GM19043 (cell line): ENCODE measurements at regions not wholly inside any gene's neighbourhood (a gene's known extent, or its start where the extent isn't known, plus 50 kb on each side); places are given as distances from the start of the nearest gene placed in this dataset.
"Not testable (repeated sequence)": the region's sequence is repeated elsewhere in the genome, so short reads cannot be mapped to it uniquely, and the experiment has no call there.

ENCODE experiments used
- ATAC-seq: cut with Tn5 transposase; IDR thresholded peaks from one replicate; pipeline ENCODE4 v1.9.1; 2021; ENCODE audit warnings: low read depth; ENCODE audit not compliant: unreplicated experiment

DNA sequence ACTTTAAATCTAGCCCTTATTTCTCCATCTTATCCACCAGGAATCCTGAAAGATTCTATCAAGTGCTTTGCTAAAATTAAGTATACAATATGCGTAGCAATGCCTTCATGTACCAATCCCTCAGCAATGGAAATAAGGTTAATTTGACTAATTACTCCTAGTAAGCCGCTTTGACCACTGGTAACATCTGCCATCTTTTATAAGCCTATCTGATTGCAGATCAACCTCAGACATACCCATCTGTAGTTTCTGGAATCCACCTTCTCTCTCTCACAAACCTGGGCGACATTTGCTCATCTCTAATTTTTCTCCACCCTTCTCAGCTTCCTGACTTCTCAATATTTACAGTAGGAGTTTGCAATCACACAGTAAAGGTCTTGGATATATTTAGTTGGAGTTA, 138.8 kb upstream of the CRHR1 start:
- ATAC-seq = no peak

DNA sequence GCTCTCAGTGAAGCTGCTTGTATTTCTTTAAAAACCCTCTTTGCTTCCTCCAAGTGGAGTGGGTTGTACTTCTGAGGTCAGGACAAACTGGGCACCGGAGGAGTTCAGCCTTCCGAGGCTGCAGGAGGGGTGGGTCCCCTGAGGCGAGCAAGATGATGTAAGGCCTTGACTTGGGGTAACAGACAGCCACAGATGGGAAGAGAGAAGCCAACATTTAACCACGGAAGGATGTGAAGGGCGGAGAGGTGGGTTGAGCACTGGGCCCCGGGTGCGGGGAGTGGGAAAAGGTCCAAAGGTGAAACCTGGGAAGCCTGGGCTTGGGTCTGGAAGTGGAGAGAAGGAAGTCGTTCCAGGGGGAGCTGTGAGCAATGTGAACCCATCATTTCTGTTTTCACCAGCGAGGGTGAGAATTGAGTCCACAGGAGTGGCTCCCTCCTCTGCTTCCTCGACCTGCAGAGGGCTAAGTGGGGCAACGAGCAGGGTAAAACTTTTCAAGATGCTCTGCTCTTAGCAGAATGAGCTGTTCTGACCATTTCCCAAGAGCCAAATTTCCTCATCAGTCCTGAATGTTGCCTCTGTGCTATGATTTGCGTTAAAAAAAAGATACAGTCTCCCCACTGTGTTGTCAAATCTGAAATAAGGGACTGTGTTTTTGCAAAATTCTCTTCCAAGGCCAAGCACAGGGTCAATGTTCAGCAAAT, 137.7 kb upstream of the CRHR1 start:
- no peak for ATAC-seq

GRCh38 chr17:45648642-45649041, 135.5 kb upstream of the CRHR1 start:
- no peak for ATAC-seq

- no peak for ATAC-seq
Observed at GRCh38 chr17:45649796-45650195, 134.3 kb upstream of the CRHR1 start.

DNA sequence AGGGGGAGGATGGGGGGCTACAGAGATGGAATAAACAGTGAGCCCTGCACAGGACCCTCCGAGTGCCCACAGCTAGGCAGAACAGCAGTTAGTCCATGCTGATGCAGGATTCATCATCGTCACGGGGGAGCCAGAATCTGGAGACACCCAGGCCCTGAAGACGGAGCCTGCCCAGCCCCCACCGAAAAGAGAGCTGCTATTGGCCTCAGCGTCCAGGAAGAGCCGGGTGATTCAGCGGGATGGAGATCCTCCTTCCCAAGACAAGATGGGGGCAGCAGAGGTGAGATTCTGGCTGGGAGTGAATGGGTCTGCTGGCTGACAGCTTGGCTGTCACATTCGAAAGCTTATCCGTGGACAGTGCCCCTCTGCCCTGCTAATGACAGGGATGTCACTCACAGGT, 133.6 kb upstream of the CRHR1 start:
- ATAC-seq = no peak

- ATAC-seq = no peak
Observed at GRCh38 chr17:45651145-45651709, 132.9 kb upstream of the CRHR1 start.

GRCh38 chr17:45653616-45654015, 130.5 kb upstream of the CRHR1 start:
- no peak for ATAC-seq

GRCh38 chr17:45656527-45657181, 127.5 kb upstream of the CRHR1 start:
- no peak for ATAC-seq

- no peak for ATAC-seq
Observed at GRCh38 chr17:45660474-45660873, 123.6 kb upstream of the CRHR1 start.

DNA sequence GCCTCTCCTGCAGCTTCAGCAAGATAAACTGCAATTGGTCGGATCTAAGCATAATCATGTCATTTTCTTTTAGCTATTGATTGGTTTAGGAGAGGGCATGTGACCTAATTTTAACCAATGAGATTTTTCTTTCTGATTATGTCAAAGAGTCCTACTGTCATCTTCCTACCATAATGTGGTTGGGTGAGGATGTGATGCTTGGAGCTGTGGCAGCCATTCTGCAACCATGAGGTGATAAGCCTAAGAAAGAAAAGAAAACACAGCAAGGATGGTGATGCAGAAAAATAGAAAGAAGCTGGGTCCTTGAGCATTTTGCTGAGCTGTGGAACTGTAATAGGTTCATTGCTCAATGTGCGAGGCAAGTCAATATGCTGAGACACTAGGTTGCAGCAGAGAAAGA, 121.7 kb upstream of the CRHR1 start:
- ATAC-seq = no peak

- no peak for ATAC-seq
Observed at GRCh38 chr17:45663772-45664171, 120.3 kb upstream of the CRHR1 start.

DNA sequence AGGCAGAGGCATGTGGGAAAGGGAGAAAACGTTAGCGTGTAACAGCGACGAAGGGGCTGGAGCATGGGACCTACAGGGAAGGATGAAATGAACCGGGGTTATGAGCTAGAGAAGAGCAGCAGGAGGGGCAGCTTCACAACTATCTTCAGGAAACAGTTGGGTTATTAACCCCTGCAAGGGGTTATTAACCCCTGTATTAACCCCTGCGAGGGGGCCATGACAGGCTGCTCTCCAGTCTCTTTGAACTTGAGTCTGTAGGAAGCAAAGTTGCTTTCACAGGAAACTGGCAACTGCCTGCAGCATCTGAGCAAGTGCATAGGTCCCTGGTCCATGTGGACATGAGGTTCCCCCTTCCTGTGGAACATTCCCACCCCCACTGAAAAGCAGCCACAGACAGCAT, 119.2 kb upstream of the CRHR1 start:
- ATAC-seq = no peak

DNA sequence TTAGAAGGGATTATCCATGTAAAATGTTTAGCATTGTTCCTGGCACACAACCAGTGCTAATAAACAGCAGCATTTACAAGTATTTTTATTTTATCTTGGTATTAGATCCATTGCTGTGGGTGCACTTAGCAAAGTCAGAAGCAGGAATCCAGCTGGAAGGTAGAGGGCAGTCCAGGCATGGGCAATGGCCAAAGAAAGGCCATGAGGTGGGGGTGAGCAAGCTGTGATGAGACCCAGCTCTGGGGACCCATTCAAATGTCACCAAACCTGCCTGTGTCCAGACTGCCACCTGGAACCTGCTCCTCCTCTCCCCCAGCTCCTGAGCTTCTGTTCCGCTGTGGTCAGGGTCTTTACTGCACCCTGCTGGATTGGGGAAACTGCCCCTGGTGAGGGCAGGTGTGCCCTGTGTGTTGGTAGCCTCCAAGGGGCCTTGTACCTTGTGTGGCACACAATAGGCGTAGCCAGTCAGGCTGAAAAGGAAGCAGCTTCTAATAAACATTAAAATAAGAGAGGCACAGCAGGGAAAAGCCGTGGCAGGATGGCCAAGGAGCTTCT, 118.0 kb upstream of the CRHR1 start:
- ATAC-seq = no peak

GRCh38 chr17:45666641-45667040, 117.5 kb upstream of the CRHR1 start:
- no peak for ATAC-seq

- ATAC-seq = no peak
Observed at GRCh38 chr17:45667591-45668171, 116.4 kb upstream of the CRHR1 start.

DNA sequence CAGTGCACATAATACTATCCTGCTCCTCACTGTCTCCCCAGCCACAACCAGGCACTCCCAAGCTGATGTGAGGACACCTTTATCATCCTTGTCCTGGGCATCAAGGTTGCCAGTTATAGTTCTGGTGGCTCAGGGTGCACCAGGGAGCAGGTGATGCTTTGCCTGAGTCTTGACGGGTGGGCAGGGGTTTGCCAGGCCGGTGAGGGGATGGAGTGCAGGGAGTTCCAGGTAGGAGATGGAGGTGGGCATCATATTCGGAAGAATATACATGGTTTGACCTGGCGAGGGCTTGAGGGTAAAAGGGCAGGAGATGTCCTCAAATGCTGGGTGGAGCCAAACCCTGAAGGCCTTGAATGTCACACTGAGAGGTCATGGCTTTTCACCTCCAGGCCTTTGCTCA, 115.8 kb upstream of the CRHR1 start:
- ATAC-seq = no peak

GRCh38 chr17:45672301-45672700, 111.8 kb upstream of the CRHR1 start:
- ATAC-seq = no peak

- no peak for ATAC-seq
Observed at GRCh38 chr17:45672792-45673191, 111.3 kb upstream of the CRHR1 start.

DNA sequence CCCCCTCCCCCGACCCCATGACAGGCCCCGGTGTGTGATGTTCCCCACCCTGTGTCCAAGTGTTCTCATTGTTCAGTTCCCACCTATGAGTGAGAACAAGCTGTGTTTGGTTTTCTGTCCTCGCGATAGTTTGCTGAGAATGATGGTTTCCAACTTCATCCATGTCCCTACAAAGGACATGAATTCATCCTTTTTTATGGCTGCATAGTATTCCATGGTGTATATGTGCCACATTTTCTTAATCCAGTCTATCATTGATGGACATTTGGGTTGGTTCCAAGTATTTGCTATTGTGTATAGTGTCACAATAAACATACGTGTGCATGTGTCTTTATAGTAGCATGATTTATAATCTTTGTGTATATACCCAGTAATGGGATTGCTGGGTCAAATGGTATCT, 110.4 kb upstream of the CRHR1 start:
- not testable (repeated sequence) for ATAC-seq

DNA sequence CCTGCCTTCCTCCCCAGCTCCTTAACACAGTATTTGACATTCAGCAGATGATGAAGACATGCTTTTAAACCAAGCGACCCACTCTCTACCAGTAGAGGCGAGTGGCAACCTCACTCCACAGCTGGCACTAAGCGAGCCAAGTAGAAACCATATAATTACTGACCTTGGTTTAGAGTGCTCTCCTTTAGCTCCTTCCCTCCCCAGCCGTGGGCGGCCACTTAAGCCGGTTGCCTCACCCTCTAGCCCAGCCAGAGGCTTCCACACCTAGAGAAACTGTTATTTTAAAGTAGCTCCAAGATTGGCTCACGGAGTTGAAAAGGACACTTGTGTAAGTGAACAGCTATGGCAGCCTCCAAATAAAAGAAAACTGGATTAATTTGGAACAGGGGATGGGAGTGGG, 109.1 kb upstream of the CRHR1 start:
- ATAC-seq = no peak

DNA sequence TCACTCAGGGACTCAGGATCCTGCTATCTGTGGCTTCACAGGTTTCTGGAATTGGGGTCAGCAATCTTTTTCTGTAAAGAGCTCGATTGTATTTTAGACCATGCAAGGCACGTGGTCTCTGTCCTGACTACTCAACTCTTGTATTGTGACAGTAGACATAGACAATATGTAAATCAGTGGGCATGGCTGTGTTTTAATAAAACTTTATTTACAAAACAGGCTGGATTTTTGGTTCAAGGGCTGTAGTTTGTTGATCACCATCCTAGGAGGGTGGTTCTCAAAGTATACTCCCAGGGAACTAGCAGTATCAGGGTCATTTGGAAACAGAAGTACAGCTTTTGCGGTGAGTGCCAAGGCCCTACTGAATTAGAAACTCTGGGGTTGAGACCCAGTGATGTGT, 108.2 kb upstream of the CRHR1 start:
- ATAC-seq = no peak

DNA sequence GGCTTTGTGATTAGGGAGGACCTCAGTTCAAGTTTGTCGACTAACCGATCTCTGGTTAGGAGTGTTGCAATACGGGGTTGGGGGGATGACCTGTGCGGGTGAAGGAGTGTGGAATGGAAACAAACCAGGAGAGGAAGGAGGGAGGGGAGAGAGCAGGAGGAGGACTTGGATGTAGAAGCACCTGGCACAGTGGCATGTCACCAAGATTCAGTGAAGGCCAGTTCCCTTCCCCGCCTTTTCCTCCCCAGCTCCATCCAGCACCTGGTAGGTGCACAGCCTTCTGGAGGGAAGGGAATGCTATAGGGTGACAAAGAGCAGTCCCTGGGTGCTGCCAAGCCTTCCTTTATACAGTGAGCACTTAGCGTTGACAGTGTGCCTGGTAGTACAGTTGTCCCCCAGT, 107.4 kb upstream of the CRHR1 start:
- no peak for ATAC-seq
